ENCODE measurements at regions not wholly inside any gene's neighbourhood (a gene's known extent, or its start where the extent isn't known, plus 50 kb on each side); places are given as distances from the start of the nearest gene placed in this dataset.
A peak's percentile ranks its signal among the peaks of the same experiment; 100 is the strongest.

DNA sequence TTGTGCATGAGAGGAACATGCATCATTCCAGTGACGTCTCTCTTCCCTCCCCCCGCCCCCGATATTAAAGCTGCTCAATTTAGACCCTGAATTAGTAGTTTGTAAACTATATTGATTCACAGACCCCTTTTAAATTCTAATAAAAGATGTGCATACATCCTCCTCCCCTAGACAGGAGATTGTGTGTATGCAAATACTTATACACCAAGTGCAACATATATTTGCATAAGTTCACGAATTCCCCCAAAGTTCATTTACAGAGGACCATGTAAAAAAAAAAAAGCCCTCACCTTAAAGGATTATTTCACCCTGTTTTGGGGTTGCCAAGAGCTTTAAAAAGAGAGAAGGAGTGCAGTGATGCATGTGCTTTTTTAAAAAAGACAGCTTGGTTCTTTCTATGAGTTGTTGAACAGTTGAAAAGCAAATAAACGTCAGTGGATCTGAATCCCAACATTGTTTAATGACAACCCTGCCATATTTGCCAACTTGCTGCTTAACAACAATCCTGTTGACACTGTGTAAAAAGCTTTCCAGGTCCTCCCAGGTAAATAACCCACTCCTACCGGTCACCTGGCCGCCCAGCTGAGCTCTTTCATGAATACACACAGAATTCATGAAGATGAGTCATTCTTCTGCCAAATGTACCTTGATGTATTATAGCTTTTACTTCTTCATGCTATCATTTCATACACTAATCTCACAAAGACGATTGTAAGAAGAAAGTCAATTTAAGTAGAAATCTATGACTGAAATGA, 211.5 kb downstream of the IKZF2 start:
- no peaks in the 10 kb centered on the region for H3K9me3 ChIP-seq
- peaks cover 0 to 12% (median 0%) of the 10 kb centered on the region in 12 donors for H3K4me1 ChIP-seq
- H3K4me3 ChIP-seq, result no peak overlapping the region
- ATAC-seq, result no peak
- TF ChIP-seq CTCF (IDR thresholded peaks at IDR 0.05), result no peak
- DNase-seq, result no peak
- 64 to 66% (median 65%) methylated on average over 8 of the region's 8 CpGs for WGBS, 4 donors
- intact Hi-C loops (cut with DNase I), result no loop called here
- H3K27ac ChIP-seq, result no peak overlapping the region
- H3K27me3 ChIP-seq, result no peaks in the 10 kb centered on the region
- H3K36me3 ChIP-seq, result no peaks in the 10 kb centered on the region

DNA sequence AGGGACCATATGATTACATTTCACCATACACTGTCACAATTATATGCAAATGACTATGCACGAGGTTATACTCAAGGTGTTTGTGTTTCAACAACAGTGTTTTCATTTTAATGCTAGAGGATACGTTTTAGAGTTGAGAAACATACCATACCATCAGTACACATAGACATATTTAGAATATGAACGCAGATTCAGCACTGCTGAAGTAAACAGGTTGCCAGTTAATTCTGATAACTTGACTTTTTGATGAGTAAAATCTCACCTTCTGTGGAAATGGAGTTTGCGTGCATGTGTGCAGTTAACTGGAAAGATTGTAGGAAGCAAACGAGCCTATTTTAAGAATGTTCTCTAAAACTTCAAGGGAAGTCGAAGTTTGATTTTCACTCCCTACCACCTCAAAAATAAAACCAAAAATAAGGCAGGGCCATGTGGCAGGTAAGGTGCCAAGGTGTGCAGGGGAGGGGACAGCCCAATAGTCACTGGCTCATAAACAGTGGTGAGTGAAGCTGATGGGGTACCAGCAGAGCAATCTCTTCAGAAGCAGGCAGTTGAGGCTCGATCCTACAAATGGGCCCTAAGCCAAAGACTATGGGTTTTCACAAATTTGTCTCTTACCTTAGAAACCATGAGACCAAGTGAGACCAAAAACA, 213.1 kb downstream of the IKZF2 start:
- intact Hi-C loops (cut with DNase I), result no loop called here
- Histone ChIP-seq H3K9me3 (no peaks in the 10 kb centered on the region), H3K4me3 (no peak overlapping the region), H3K27ac (no peak overlapping the region), H3K27me3 (no peaks in the 10 kb centered on the region), H3K4me1 (peaks cover 0 to 12% (median 0%) of the 10 kb centered on the region in 12 donors), H3K36me3 (no peaks in the 10 kb centered on the region)
- DNase-seq (no peak), ATAC-seq (no peak)
- TF ChIP-seq CTCF (IDR thresholded peaks at IDR 0.05), result no peak
- no peak for TF ChIP-seq POLR2A (IDR thresholded peaks at IDR 0.05)
- 83 to 88% (median 87%) methylated on average over 7 of the region's 7 CpGs for whole genome bisulfite sequencing, 4 donors

DNA sequence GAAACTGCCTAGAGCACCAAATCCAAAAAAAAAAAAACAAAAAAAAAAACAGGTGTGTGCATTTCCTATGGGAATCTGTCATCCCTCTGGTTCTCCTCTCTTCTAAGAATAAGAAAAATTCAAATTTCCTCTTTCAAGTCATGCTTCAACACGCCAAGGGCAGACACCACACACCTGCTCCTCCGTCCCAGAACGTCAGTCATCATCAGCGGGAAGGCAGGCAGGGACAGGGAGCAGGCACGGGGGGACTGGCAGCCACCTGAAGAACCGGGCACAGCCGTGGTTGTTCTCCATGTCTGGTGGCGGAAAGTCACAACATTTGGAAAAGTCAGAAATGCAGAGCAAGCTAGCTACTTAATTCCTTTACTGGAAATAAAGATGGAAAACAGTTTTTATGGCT, 214.8 kb downstream of the IKZF2 start:
- intact Hi-C loops (cut with DNase I), result no loop called here
- H3K27ac ChIP-seq, result no peak overlapping the region
- DNase-seq (no peak), ATAC-seq (no peak)
- no peaks in the 10 kb centered on the region for H3K36me3 ChIP-seq
- WGBS, 4 donors, result 78 to 93% (median 84%) methylated on average over 8 of the region's 8 CpGs
- no peaks in the 10 kb centered on the region for H3K9me3 ChIP-seq
- TF ChIP-seq CTCF (IDR thresholded peaks at IDR 0.05) (no peak), POLR2A (IDR thresholded peaks at IDR 0.05) (no peak)
- peaks cover 0 to 12% (median 0%) of the 10 kb centered on the region in 12 donors for H3K4me1 ChIP-seq
- H3K4me3 ChIP-seq, result no peak overlapping the region
- no peaks in the 10 kb centered on the region for H3K27me3 ChIP-seq

GRCh38 chr2:212935752-212936151, 215.7 kb downstream of the IKZF2 start:
- H3K9me3 ChIP-seq, result no peaks in the 10 kb centered on the region
- H3K4me3 ChIP-seq, result no peak overlapping the region
- WGBS, 4 donors, result 40 to 53% (median 50%) methylated on average over 4 of the region's 4 CpGs
- no peak overlapping the region for H3K27ac ChIP-seq
- ATAC-seq (peak in 3 of 4 donors; percentile 54 to 72 (median 71)), DNase-seq (no peak)
- TF ChIP-seq POLR2A (IDR thresholded peaks at IDR 0.05) (no peak), CTCF (IDR thresholded peaks at IDR 0.05) (no peak)
- intact Hi-C loops (cut with DNase I), result no loop called here
- peaks cover 0 to 6% (median 0%) of the 10 kb centered on the region in 12 donors for H3K4me1 ChIP-seq
- no peaks in the 10 kb centered on the region for H3K27me3 ChIP-seq
- no peaks in the 10 kb centered on the region for H3K36me3 ChIP-seq
